ENCODE measurements at regions not wholly inside any gene's neighbourhood (a gene's known extent, or its start where the extent isn't known, plus 50 kb on each side); places are given as distances from the start of the nearest gene placed in this dataset.

DNA sequence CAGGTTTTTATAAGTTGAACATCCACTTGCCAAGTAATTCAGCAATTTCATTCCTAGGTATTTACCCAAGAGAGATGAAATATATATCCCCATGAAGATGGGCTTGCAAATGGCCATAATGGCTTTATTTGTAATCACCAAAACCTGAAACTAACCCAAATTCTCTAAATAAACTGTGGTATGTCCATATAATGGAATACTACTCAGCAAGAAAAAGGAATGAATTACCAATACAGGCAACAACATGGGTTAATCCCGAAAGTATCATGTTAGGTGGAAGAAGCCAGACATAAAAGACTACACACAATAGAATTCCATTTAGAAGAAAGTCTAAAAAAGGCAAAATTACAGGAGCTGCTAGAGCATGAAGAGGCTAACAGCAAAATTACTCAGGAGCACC, 101.4 kb upstream of the PPP2R2D start:
- DNase-seq (ENCODE audit: low spot score): no peak

GRCh38 chr10:131802156-131802915, 98.5 kb upstream of the PPP2R2D start:
- DNase-seq (ENCODE audit: low spot score): no peak

GRCh38 chr10:131802996-131803395, 97.8 kb upstream of the PPP2R2D start:
- no peak for DNase-seq (ENCODE audit: low spot score)

GRCh38 chr10:131803860-131804425, 96.9 kb upstream of the PPP2R2D start:
- peak; percentile 6 for DNase-seq (ENCODE audit: low spot score)

GRCh38 chr10:131804551-131805295, 96.1 kb upstream of the PPP2R2D start:
- DNase-seq (ENCODE audit: low spot score): no peak

DNA sequence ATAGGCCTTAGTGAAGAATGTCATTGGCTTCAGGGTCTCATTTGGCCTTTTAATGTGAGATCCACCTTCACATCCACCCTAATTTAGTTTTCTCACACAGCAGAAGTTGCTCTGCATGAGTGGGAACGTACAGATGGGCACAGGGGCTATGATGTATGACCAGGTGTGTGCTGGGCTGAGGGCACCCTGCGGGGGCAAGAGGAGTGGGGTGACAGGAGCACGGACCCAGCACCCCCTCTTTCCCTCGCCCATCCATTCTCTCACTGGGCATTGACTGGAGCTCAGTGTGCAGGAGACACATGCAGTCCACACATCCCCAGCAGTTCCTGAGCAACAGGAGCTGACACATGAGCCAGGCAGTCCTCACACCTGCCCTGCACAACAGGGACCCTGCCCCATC, 95.1 kb upstream of the PPP2R2D start:
- DNase-seq (ENCODE audit: low spot score): no peak

DNA sequence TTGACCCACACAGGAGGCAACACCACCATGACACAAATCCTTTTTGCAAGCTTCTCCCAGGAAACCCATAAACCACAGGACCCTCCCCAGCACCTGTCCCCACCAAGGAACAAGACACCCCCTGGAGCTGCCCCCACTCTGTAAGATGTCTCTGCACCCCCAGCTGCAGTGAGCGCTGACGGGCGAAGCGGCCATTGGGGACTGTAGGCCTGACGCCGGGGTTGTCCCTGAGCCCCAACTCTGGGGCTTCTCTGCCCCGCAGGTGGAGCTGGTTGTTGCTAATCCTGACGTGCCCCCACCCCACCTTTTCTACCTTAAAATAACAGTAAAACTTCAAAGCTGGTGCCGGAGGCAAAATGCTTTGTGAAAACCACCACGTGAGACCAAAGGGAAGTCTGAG, 94.7 kb upstream of the PPP2R2D start:
- DNase-seq (ENCODE audit: low spot score): no peak

DNA sequence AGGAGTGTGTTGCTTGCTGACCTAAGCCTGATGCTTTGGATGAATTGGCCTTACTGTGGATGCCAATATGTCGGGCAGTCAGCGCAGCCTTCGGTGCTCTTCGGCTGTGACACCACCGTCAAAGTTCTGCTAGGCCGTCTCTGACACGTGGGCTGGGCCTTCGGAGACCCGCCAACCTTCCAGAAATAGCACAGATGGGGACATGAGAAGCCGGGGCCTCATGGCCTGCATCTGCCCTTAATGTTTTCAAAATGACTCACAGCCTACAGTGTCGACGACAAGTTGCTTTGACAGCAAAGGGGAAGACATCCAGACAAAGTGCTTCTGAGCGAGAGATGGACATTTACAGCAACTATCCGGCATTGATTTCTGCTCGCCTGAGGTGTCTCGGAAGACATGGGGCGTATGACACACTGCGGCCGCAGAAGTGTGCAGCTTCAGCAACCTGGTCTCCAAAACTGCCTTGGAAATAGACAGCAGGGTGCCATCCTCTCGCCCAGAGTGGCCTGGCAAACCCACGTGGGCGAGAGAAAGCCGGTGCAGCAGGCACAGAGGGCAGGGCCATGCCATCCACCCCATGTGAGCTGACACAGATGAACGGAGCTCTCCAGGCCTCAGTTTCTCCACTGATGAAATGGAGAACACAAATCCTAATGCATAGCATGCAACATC, 94.0 kb upstream of the PPP2R2D start:
- DNase-seq (ENCODE audit: low spot score): no peak

GRCh38 chr10:131808370-131808930, 92.4 kb upstream of the PPP2R2D start:
- no peak for DNase-seq (ENCODE audit: low spot score)

DNA sequence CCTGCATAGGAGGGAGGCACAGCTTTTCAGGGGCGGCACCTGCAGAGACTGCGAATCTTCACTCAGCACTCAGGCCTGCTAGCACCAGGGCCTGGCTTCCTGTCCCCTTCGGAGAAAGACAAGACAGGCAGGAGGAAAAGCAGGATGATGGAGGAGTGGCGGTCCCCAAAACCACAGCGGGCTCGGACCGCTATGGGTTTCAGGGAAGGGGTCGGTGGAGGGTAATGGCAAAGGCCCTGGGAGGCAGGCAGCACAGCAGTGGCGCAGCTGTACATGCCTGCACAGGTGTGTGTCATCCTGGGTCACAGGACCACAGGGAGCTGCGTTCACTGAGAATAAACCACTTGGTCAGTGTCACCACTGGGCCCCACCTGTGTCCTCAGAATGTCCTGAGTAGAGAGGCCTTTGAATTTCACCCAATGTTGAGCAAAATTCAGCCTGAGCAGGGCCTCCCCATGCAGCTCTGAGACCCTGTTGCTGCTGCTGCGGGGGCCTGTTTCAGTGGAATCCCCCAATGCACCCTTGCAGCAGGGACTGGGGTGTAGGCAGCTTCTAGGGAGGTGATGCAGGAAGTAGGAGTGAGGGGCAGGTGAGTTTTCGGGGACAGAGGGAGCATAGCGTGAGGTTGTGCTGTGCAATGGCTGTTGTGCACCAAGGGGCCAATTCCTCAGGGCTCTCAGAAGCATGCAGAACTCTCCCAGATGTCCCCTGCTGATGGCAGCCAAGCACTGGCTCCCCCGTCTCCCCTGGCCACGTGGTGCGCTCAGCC, 90.6 kb upstream of the PPP2R2D start:
- no peak for DNase-seq (ENCODE audit: low spot score)

GRCh38 chr10:131810805-131811629, 89.8 kb upstream of the PPP2R2D start:
- no peak for DNase-seq (ENCODE audit: low spot score)

DNA sequence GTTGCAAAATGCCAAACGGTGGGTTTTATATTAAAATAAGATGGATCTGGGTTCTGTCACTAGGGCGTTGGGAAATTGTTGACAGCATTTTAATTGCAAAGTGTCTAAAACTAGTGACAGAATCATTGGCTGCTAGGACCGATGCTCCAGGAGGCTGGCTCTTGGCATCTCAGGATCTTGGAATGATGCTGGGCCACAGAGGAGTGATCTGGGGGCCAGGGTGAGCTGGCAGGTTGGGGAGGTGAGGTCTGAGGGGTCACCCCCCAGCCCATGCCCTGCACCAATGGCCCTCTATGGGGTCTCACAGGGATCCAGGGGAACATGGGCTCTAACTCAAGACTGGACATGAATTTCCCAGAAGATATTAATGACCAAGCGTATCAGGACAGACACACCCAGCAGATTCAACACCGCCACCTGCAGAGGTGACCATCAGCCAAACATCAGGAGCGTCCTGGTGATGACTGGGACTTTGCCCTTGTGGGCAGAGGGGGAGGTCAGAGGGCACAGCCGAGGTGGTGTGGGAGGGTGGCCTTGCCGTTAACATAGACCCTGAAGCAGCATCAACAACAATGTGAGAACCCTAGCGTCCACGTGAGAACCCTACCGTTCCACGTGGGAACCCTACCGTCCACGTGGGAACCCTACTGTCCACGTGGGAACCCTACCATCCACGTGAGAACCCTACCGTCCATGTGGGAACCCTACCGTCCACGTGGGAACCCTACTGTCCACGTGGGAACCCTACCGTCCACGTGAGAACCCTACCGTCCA, 89.0 kb upstream of the PPP2R2D start:
- no peak for DNase-seq (ENCODE audit: low spot score)

DNA sequence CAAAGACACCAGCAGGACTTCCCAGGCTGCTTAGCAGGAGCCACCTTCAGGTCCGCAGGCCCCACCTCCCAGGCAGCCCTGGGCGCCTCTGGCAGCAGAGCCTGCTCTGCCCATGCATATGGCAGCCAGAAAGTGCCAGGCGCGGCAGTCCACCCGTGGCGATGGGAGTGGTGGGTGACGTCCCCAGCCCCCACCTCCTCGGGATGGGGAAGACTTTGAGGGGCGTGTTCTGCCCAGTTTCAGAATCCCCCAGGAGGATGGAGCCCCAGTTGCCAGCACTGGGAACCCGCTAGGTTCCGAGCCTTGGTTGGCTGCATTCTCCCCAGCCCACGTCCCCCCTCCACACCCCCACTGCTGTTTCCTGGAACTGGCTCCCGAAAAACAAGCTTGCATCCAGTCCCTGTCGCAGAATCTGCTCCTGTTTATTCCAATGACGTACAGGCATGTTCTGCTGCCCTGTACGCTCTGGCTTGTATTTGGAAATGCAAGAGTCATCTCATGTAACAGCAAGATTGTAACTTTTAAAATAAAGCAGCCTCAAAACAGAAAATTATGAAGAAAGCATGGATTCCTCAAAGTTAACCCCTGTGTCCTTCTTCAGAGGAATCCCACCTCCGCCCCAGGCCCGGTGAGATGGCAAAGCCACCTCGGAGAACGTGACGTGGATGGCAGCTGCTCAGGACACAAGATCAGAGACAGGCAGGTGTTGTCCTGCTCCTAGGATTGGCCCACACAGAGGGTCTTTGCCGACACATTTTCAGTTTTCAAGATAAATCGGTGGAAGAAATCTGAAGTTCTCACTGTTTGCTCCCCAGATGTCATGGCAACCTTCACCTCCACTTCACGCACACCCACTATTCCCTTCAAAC, 87.8 kb upstream of the PPP2R2D start:
- no peak for DNase-seq (ENCODE audit: low spot score)

DNA sequence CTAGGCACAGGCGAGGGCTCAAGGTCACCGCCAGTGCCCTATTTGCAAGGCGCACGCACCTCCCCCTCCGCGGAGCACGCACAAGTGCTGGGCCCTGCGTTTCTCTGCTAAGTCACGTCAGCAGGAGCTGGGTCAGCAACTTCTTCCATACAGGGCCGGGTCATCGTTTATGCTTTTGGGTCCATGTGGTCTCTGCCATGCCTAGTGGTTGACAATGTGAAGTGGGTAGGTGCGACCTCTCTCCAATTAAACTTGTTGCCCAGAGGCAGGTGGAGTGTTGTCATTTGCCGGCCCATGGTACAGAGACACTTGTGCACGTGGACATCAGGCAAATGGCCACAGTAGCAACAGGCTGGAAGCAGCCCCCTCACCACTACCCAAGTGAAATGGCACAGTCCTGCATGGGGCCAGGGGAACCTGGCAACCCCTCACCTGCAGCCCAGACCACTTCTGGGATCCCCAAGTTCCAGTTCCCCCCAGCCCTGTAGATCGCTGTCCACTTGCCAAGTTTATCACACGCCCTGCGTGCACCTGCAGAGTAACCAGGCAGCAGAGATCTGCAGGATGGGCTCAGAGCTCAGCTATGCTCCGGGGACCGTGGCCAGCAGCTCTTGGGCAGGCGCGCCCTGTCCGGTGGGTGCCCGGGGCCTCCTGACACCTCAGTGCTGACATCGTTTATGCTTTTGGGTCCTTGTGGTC, 86.1 kb upstream of the PPP2R2D start:
- no peak for DNase-seq (ENCODE audit: low spot score)

DNA sequence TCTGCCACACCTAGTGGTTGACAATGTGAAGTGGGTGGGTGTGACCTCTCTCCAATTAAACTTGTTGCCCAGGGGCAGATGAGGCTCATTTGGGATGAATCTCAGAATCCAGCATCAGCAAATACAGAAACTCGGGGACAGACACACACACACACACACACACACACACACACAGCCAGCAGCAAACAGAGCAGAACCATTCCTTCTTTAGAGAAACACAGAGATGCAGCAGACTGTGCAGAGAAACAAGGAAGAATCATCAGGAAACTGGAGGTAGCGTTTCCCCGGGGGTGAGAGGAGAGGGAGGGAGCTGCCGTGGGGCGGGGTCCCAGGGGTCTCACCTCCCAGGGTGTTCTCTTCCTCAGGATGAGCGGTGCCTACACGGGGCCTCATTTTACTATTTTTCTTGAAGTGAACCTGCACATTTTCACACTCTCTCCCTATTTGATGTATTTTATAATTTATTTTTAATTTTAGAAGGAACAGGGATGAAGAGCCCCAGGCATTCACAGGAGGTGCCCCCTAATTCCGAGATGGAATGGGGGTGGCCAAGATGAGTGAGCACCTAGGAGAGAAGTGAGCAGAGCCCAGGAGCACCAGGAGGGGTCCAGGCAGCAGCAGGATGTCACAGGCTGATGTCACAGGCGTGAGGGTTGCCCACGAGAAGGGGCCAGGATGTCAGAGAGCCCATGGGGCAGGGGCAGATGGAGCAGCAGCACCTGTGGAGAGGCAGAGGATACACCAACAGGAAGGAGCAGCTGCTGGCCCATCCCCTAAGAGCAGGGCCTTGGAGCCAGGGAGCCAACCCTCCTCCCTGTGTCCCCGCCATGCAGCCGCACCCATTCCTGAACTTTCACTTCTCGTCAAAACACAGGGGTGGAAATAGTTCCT, 85.3 kb upstream of the PPP2R2D start:
- DNase-seq (ENCODE audit: low spot score): no peak

- DNase-seq (ENCODE audit: low spot score): no peak
Measured at GRCh38 chr10:131816157-131816775, 84.5 kb upstream of the PPP2R2D start.

Measured in kidney tubule cell (primary cell).